GM19463 (cell line): ENCODE measurements at regions not wholly inside any gene's neighbourhood (a gene's known extent, or its start where the extent isn't known, plus 50 kb on each side); places are given as distances from the start of the nearest gene placed in this dataset.

Experiments used
- ATAC-seq: cut with Tn5 transposase; IDR thresholded peaks from one replicate; pipeline ENCODE4 v1.9.1; 2021; ENCODE audit warnings: mild to moderate bottlenecking, moderate library complexity; ENCODE audit not compliant: unreplicated experiment

- ATAC-seq = no peak
Observed at GRCh38 chr5:91712718-91713117, 329.6 kb upstream of the ARRDC3 start.

- ATAC-seq = no peak
Observed at GRCh38 chr5:91707521-91707841, 324.4 kb upstream of the ARRDC3 start.

- ATAC-seq = no peak
Observed at GRCh38 chr5:91706785-91707520, 323.8 kb upstream of the ARRDC3 start.

- no peak for ATAC-seq
Observed at GRCh38 chr5:91703128-91703527, 320.0 kb upstream of the ARRDC3 start.

- no peak for ATAC-seq
Observed at GRCh38 chr5:91699429-91699828, 316.3 kb upstream of the ARRDC3 start.

- no peak for ATAC-seq
Observed at GRCh38 chr5:91691592-91691991, 308.5 kb upstream of the ARRDC3 start.

- no peak for ATAC-seq
Observed at GRCh38 chr5:91690921-91691320, 307.8 kb upstream of the ARRDC3 start.

GRCh38 chr5:91687430-91687829 lies 304.3 kb upstream of the ARRDC3 start:
- no peak for ATAC-seq

- no peak for ATAC-seq
Observed at GRCh38 chr5:91684625-91685024, 301.5 kb upstream of the ARRDC3 start.

- no peak for ATAC-seq
Observed at GRCh38 chr5:91670563-91670962, 287.4 kb upstream of the ARRDC3 start.

GRCh38 chr5:91670122-91670521 lies 287.0 kb upstream of the ARRDC3 start:
- ATAC-seq = no peak

GRCh38 chr5:91668261-91668660 lies 285.1 kb upstream of the ARRDC3 start:
- no peak for ATAC-seq

- no peak for ATAC-seq
Observed at GRCh38 chr5:91652678-91653077, 269.6 kb upstream of the ARRDC3 start.

- no peak for ATAC-seq
Observed at GRCh38 chr5:91651704-91652103, 268.6 kb upstream of the ARRDC3 start.

- ATAC-seq = no peak
Observed at GRCh38 chr5:91645347-91645746, 262.2 kb upstream of the ARRDC3 start.

GRCh38 chr5:91643797-91644196 lies 260.7 kb upstream of the ARRDC3 start:
- ATAC-seq = no peak

GRCh38 chr5:91642581-91642980 lies 259.5 kb upstream of the ARRDC3 start:
- no peak for ATAC-seq

GRCh38 chr5:91641730-91642350 lies 258.7 kb upstream of the ARRDC3 start:
- ATAC-seq = no peak

- no peak for ATAC-seq
Observed at GRCh38 chr5:91639744-91640143, 256.6 kb upstream of the ARRDC3 start.

GRCh38 chr5:91638010-91638409 lies 254.9 kb upstream of the ARRDC3 start:
- ATAC-seq = no peak

GRCh38 chr5:91635950-91636734 lies 253.0 kb upstream of the ARRDC3 start:
- no peak for ATAC-seq

GRCh38 chr5:91632871-91633270 lies 249.8 kb upstream of the ARRDC3 start:
- no peak for ATAC-seq
